Duodenal mucosa (tissue), 2 donors: ENCODE measurements at regions not wholly inside any gene's neighbourhood (a gene's known extent, or its start where the extent isn't known, plus 50 kb on each side); places are given as distances from the start of the nearest gene placed in this dataset.
"Not testable (repeated sequence)": the region's sequence is repeated elsewhere in the genome, so short reads cannot be mapped to it uniquely, and the experiment has no call there.

Experiments
- H3K27ac ChIP-seq: one replicate; pipeline ENCODE4 v1.7.0; 2013; ENCODE audit warnings: low read depth, low read length
- H3K27me3 ChIP-seq, 2 donors: one replicate each; pipeline ENCODE4 v1.7.0; 2013; ENCODE audit warnings: low read length in 2 of 2, control low read depth in 1 of 2; ENCODE audit not compliant: insufficient read depth in 2 of 2, control insufficient read depth in 1 of 2
- H3K36me3 ChIP-seq, 2 donors: one replicate each; pipeline ENCODE4 v1.7.0; 2013; ENCODE audit warnings: low read length in 2 of 2, control low read depth in 1 of 2; ENCODE audit not compliant: insufficient read depth in 2 of 2, control insufficient read depth in 1 of 2
- H3K4me1 ChIP-seq, 2 donors: one replicate each; pipeline ENCODE4 v1.7.0; 2013; ENCODE audit warnings: low read length in 2 of 2, control low read depth in 1 of 2; ENCODE audit not compliant: insufficient read depth in 2 of 2, control insufficient read depth in 1 of 2
- H3K4me3 ChIP-seq, 2 donors: one replicate each; pipeline ENCODE4 v1.7.0; 2013; ENCODE audit warnings: low read length in 2 of 2, low read depth in 1 of 2
- H3K9ac ChIP-seq, 2 donors: one replicate each; pipeline ENCODE4 v1.7.0; 2013; ENCODE audit warnings: low read length in 2 of 2, low read depth in 1 of 2
- H3K9me3 ChIP-seq, 2 donors: one replicate each; pipeline ENCODE4 v1.7.0; 2013; ENCODE audit warnings: low read length in 2 of 2, control low read depth in 1 of 2; ENCODE audit not compliant: control insufficient read depth in 1 of 2

DNA sequence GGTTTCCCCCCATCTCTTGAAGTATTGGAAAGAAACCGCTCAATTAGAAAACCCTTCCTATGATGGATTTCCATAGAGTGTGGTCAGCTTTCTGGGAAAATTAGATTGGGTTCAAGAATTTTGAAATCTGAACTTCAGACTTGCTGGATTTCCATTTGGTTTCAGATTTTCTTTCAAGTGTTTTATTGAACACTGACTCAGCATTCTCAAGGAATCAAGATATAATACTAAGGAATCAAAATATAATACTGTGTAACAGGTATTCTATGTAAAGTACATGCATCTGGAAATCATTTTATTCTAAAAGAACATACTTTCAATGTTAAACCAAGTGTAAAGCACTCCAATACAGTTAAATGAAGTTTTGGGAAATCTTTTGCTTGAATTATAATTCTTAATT is 94.7 kb upstream of the CCN2 start:
- Histone ChIP-seq H3K4me3 (no peak overlapping the region), H3K27ac (no peak overlapping the region), H3K36me3 (no peaks in the 10 kb centered on the region), H3K9ac (no peak overlapping the region), H3K9me3 (no peaks in the 10 kb centered on the region), H3K4me1 (no peaks in the 10 kb centered on the region), H3K27me3 (no peaks in the 10 kb centered on the region)

GRCh38 chr6:132043148-132043547 is 92.0 kb upstream of the CCN2 start:
- no peaks in the 10 kb centered on the region for H3K27me3 ChIP-seq
- no peak overlapping the region for H3K27ac ChIP-seq
- no peak overlapping the region for H3K4me3 ChIP-seq
- no peaks in the 10 kb centered on the region for H3K4me1 ChIP-seq
- no peaks in the 10 kb centered on the region for H3K36me3 ChIP-seq
- H3K9ac ChIP-seq = no peak overlapping the region
- H3K9me3 ChIP-seq = no peaks in the 10 kb centered on the region

DNA sequence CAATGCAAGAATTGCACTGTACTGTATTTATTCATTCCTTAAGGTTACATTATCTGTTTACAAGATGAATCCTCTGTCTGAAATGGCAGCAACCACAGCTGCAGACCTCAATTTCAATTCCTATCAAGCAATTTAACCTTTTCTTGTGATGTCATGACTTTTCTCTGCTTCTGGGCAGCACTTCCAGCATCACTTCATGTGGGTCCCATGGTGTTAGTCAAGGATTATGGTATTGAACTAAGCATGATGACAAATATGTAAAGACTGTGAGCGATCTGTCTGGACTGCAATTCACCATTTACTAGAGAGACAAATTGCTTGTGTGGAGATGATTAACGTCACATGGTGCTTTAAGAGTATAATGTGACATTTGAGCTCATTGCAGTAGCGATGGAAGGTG is 90.5 kb upstream of the CCN2 start:
- Histone ChIP-seq H3K27me3 (no peaks in the 10 kb centered on the region), H3K36me3 (no peaks in the 10 kb centered on the region), H3K4me1 (no peaks in the 10 kb centered on the region), H3K4me3 (no peak overlapping the region), H3K9ac (no peak overlapping the region), H3K27ac (no peak overlapping the region), H3K9me3 (no peaks in the 10 kb centered on the region)

DNA sequence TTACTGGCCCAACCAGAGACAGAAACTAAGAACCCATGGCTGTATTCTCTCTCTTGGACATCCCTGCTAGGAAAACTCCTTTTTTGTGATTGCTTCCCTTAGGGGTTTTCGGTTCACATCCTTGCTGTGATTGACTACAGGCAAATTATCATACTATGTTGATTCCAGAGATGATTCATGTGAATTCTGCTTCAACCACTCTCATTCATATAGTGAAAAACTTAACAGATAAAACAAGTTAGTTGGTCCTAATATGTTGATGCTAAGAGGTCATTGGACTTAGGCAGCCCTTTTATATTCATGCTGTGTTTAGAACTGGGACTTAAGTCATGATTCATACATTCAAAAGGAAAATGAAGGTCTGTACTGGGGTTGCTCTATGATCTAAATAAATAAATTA is 76.9 kb upstream of the CCN2 start:
- H3K4me1 ChIP-seq = no peaks in the 10 kb centered on the region
- H3K27ac ChIP-seq = no peak overlapping the region
- H3K36me3 ChIP-seq = no peaks in the 10 kb centered on the region
- H3K9me3 ChIP-seq = no peaks in the 10 kb centered on the region
- H3K27me3 ChIP-seq = no peaks in the 10 kb centered on the region
- H3K4me3 ChIP-seq = no peak overlapping the region
- no peak overlapping the region for H3K9ac ChIP-seq

GRCh38 chr6:132025468-132025867 is 74.3 kb upstream of the CCN2 start:
- Histone ChIP-seq H3K27ac (no peak overlapping the region), H3K9me3 (no peaks in the 10 kb centered on the region), H3K27me3 (no peaks in the 10 kb centered on the region), H3K36me3 (no peaks in the 10 kb centered on the region), H3K4me3 (no peak overlapping the region), H3K9ac (no peak overlapping the region), H3K4me1 (no peaks in the 10 kb centered on the region)

DNA sequence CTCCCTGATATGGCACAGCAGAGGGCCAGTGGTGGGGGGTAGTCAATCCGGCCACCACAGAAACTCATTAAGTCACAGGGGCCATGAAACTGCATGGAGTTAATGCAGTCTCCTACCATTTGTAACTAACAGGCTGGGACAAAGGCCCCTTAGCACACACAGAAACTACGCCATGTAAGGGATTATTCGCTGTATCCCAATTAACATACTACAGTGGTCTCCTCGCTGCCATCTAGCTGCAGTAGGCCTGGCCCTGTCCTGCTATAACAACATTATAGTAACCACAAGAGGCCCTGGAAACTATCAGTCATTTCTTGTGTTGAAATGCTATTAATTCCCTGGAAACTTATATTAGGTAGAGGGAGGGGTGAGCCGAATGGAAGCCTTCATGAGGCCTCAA is 72.3 kb upstream of the CCN2 start:
- Histone ChIP-seq H3K4me3 (no peak overlapping the region), H3K27me3 (no peaks in the 10 kb centered on the region), H3K9me3 (no peaks in the 10 kb centered on the region), H3K4me1 (no peaks in the 10 kb centered on the region), H3K9ac (no peak overlapping the region), H3K27ac (no peak overlapping the region), H3K36me3 (no peaks in the 10 kb centered on the region)

GRCh38 chr6:132021552-132022375 is 70.6 kb upstream of the CCN2 start:
- Histone ChIP-seq H3K4me1 (no peaks in the 10 kb centered on the region), H3K9me3 (no peaks in the 10 kb centered on the region), H3K36me3 (no peaks in the 10 kb centered on the region), H3K27ac (no peak overlapping the region), H3K4me3 (no peak overlapping the region), H3K27me3 (no peaks in the 10 kb centered on the region), H3K9ac (no peak overlapping the region)

- not testable (repeated sequence) for H3K4me3 ChIP-seq, H3K27me3 ChIP-seq, H3K4me1 ChIP-seq, H3K9ac ChIP-seq, H3K9me3 ChIP-seq, H3K36me3 ChIP-seq, H3K27ac ChIP-seq
These were observed 69.7 kb upstream of the CCN2 start for GRCh38 chr6:132020918-132021317.

GRCh38 chr6:132020138-132020581 is 69.0 kb upstream of the CCN2 start:
- H3K36me3 ChIP-seq = no peaks in the 10 kb centered on the region
- H3K27me3 ChIP-seq = no peaks in the 10 kb centered on the region
- no peak overlapping the region for H3K4me3 ChIP-seq
- no peaks in the 10 kb centered on the region for H3K4me1 ChIP-seq
- H3K9me3 ChIP-seq = no peaks in the 10 kb centered on the region
- H3K27ac ChIP-seq = no peak overlapping the region
- no peak overlapping the region for H3K9ac ChIP-seq

DNA sequence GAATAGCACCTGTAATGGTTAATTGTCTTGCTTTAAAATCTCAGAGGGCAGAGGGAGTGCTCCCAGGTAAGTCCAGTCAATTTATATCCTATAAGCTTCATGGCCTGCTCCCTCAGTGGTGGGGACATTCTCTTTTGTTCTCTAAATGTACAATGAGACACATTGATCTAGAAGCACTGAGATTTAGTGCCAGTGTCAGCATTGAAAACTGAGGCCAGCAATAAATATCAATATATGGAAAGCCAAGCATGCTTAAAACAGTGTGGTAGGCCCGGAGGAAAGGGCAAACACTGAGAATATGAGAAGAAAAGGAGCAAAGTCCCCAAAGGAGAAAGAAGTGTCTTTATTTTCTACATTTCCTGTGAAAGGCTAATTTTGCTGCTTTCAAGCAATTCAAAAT is 68.4 kb upstream of the CCN2 start:
- Histone ChIP-seq H3K9ac (no peak overlapping the region), H3K36me3 (no peaks in the 10 kb centered on the region), H3K9me3 (no peaks in the 10 kb centered on the region), H3K4me3 (no peak overlapping the region), H3K4me1 (no peaks in the 10 kb centered on the region), H3K27me3 (no peaks in the 10 kb centered on the region), H3K27ac (no peak overlapping the region)
